Fibroblast of pulmonary artery (primary cell): ENCODE measurements at regions not wholly inside any gene's neighbourhood (a gene's known extent, or its start where the extent isn't known, plus 50 kb on each side); places are given as distances from the start of the nearest gene placed in this dataset.

Source experiments
- DNase-seq: peaks from one replicate; pipeline ENCODE4 v3.0.0-alpha.2; 2010; ENCODE audit warnings: low read depth
- H3K4me3 ChIP-seq: replicated peaks from 2 replicates; pipeline ENCODE4 v1.5.1; 2011; ENCODE audit warnings: low read depth, mild to moderate bottlenecking, control low read depth, low read length, moderate library complexity
- TF ChIP-seq, protein P1 (sequence below): IDR thresholded peaks from 2 replicates; pipeline ENCODE4 v1.5.1; 2011; ENCODE audit warnings: mild to moderate bottlenecking, control low read depth, low read length, inconsistent platforms; ENCODE audit errors: missing control alignments

DNA sequence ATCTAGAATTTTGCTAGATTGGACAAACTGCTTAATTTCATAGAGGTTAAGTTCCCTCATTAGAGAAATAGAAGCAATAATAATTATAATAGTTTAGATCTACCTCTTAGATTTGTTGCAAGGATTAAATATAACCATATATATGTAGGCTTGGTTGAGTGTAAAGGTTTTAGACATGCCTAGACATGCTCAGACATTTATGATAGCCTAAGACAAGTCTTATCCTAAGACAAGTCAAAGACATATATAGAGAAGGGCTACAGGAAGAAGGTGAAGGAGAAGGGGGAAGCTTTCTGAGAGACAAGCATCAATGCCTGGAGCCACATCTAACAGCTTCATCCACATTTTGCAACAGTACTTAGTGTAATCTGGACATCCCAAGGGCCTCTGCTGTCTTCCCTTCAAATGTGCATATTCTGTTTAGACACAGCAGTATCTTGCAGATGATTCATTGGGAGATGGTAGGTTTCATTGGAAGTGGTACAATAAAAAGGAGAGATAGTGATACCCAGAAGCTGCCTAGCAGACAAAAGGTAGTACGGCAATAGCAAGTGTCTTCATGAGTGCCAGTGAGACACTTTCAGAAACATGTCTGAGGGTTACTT is 146.5 kb downstream of the HGF start:
- TF ChIP-seq, protein P1, sequence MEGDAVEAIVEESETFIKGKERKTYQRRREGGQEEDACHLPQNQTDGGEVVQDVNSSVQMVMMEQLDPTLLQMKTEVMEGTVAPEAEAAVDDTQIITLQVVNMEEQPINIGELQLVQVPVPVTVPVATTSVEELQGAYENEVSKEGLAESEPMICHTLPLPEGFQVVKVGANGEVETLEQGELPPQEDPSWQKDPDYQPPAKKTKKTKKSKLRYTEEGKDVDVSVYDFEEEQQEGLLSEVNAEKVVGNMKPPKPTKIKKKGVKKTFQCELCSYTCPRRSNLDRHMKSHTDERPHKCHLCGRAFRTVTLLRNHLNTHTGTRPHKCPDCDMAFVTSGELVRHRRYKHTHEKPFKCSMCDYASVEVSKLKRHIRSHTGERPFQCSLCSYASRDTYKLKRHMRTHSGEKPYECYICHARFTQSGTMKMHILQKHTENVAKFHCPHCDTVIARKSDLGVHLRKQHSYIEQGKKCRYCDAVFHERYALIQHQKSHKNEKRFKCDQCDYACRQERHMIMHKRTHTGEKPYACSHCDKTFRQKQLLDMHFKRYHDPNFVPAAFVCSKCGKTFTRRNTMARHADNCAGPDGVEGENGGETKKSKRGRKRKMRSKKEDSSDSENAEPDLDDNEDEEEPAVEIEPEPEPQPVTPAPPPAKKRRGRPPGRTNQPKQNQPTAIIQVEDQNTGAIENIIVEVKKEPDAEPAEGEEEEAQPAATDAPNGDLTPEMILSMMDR = no peak
- DNase-seq = no peak
- no peak overlapping the region for H3K4me3 ChIP-seq

DNA sequence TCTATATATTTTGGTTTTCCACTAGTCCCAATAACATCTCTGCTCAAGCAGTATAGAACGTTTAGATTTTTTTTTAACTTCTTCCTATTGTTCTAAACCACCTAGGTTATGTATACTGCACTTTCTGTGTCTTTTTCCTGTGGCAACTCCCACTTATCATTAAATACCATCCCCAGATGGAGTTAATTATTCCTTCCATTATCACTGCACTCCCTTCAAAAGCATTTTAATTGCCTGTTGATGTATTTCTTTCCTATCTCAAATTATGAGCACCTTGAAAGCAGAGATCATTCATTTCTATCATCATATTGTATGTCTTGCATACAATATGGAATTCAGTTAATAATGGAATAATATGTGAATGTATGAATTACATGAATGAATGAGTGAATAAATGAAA is 148.0 kb downstream of the HGF start:
- DNase-seq = no peak
- TF ChIP-seq, protein P1 = no peak
- H3K4me3 ChIP-seq = no peak overlapping the region

DNA sequence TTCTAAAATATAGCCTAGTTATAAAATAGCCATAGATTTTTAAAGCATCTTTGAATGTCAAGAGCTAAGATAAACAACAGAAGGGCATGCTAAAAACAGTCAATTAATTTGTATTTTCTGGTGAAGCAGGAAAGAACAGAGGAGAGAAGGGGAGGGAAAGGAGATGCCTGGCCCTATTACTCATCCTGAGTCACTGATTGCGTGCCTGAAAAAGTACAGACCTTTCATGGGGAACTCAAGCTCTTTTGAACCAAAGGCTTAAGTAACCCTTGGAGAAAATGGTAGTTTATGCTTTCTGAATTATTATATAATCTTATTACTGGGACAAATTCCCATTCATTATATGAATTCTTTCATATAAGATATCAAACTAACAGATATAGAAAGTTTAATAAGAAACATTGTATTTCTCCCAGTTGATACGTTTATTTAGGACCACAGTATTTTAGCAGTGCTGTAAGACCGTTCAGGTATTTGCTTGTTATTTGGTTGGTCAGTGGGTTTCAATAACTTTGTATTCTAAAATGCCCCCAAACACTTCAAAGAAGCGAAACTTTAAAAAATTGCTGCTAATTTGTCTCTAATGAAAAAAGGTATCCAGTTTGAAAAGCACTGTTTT is 151.3 kb downstream of the HGF start:
- DNase-seq = peak; percentile 96
- TF ChIP-seq, protein P1 = no peak
- no peak overlapping the region for H3K4me3 ChIP-seq

DNA sequence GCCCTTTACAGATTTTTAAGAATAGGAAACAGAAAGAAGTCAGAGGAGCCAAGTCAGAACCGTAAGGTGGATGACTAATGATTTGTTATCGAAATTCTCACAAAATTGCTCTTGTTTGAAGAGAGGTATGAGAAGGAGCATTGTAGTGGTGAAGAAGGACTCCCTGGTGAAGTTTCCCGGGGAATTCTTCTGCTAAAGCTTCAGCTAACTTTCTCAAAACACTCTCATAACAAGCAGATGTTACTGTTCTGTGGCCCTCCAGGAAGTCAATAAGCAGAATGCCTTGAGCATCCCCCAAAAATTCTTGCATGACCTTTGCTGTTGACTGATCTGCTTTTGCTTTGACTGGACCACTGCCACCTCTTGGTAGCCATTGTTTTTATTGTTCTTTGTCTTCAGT is 152.9 kb downstream of the HGF start:
- no peak overlapping the region for H3K4me3 ChIP-seq
- DNase-seq = peak; percentile 87
- TF ChIP-seq, protein P1 = no peak

DNA sequence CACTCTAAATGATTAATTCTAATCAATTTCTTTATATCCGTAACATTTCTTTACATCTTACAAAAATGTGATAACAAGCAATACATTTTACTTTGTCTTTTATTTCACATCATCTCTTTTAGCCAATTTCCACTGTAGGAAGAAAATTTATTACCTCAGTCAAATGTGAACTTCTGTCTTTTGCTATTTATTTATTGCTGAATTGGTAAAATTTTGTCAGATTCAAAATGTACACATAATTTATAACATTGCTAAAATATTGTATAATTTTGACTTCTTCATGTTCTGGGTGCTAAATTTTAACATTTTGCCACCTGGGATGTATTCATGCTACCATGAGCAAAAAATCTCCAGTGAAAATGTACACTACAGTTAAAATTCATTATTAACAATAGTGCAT is 158.0 kb downstream of the HGF start:
- TF ChIP-seq, protein P1 = no peak
- H3K4me3 ChIP-seq = no peak overlapping the region

DNA sequence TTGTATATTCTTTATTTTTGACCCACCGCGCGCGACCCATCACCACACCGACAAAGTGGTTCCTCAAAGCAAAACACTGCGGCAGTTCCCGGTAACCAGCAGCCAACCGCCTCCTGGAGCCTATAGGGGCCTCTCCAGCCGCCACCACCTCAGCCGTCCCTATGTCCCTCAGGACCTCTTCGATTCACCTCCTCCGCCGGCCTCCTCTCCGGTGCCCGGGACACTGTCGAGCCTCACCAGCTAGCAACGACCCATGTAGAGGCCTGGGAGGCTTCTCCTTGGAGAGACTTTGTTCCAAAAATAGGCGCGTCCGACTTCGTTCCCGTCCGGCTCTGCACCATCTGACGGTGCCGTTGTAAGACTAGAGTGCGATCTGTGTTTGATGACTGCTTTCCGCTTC is 158.8 kb downstream of the HGF start:
- no peak overlapping the region for H3K4me3 ChIP-seq
- no peak for DNase-seq
- TF ChIP-seq, protein P1 = no peak

More for the DNA sequence above, 158.0 kb downstream of the HGF start:
- DNase-seq = no peak
